IMR-90 (cell line): ENCODE measurements at regions not wholly inside any gene's neighbourhood (a gene's known extent, or its start where the extent isn't known, plus 50 kb on each side); places are given as distances from the start of the nearest gene placed in this dataset.

ENCODE experiments used
- ATAC-seq: fragments of 200-7000 bp; cut with Tn5 transposase; 2 replicates; pipeline ENCODE4 v1.9.1; 2020; ENCODE audit warnings: low read depth, mild to moderate bottlenecking, moderate library complexity
- BruUV-seq: library from RNA; stranded (reverse); fragments of 400-500 nt; replicated peaks from 2 replicates; lab custom pipeline; 2021; lab: Mats Ljungman, UMichigan
- CTCF ChIA-PET: fragments of 300-600 bp; formaldehyde crosslinking; extraction: SDS; loops from one replicate; lab custom pipeline; 2021; ENCODE audit warnings: antibody characterized with exemption; lab: Yijun Ruan, JAX
- POLR2A ChIA-PET: fragments of 300-600 bp; sonication (Branson Sonifier 250); formaldehyde crosslinking; loops from one replicate; lab custom pipeline; 2022; ENCODE audit warnings: antibody characterized with exemption; ENCODE audit not compliant: unreplicated experiment; lab: Charles Lee
- DNase-seq: peaks from one replicate; pipeline ENCODE4 v3.0.0; 2013
- H2AFZ ChIP-seq: replicated peaks from 2 replicates; pipeline ENCODE3; 2013; ENCODE audit warnings: low read length, mild to moderate bottlenecking; ENCODE audit not compliant: poor library complexity
- H2AK5ac ChIP-seq: 2 replicates; pipeline ENCODE4 v1.6.1; 2013; ENCODE audit warnings: low read depth, low read length, inconsistent platforms
- H2AK9ac ChIP-seq: replicated peaks from 2 replicates; pipeline ENCODE3; 2013; ENCODE audit warnings: mild to moderate bottlenecking, low read depth, low read length, moderate library complexity; ENCODE audit not compliant: poor library complexity
- H2BK120ac ChIP-seq: 2 replicates; pipeline ENCODE4 v1.6.1; 2013; ENCODE audit warnings: low read depth, low read length, inconsistent platforms
- H2BK15ac ChIP-seq: 3 replicates; pipeline ENCODE4 v1.6.1; 2013; ENCODE audit warnings: low read depth, low read length, inconsistent platforms
- H2BK20ac ChIP-seq: 2 replicates; pipeline ENCODE4 v1.6.1; 2013; ENCODE audit warnings: low read depth, mild to moderate bottlenecking, inconsistent platforms, low read length, moderate library complexity
- H2BK5ac ChIP-seq: 2 replicates; pipeline ENCODE4 v1.6.1; 2013; ENCODE audit warnings: mild to moderate bottlenecking, low read depth, low read length, inconsistent platforms; ENCODE audit not compliant: poor library complexity, severe bottlenecking
- H3K14ac ChIP-seq: replicated peaks from 2 replicates; pipeline ENCODE4 v1.6.1; 2013; ENCODE audit warnings: low read depth, low read length, inconsistent platforms
- H3K18ac ChIP-seq: 2 replicates; pipeline ENCODE4 v1.6.1; 2013; ENCODE audit warnings: low read depth, low read length, control low read depth
- H3K23ac ChIP-seq: 2 replicates; pipeline ENCODE4 v1.6.1; 2013; ENCODE audit warnings: low read depth, low read length, inconsistent platforms
- H3K27ac ChIP-seq: 2 replicates; pipeline ENCODE4 v1.5.1; 2013; ENCODE audit warnings: mild to moderate bottlenecking, control low read depth, low read length; ENCODE audit not compliant: insufficient read depth
- H3K27me3 ChIP-seq: 2 replicates; pipeline ENCODE4 v1.6.1; 2013; ENCODE audit warnings: low read length; ENCODE audit not compliant: control insufficient read depth, insufficient read depth
- H3K36me3 ChIP-seq: 2 replicates; pipeline ENCODE4 v1.6.1; 2013; ENCODE audit warnings: low read length, mixed read lengths; ENCODE audit not compliant: control insufficient read depth, insufficient read depth
- H3K4ac ChIP-seq: 2 replicates; pipeline ENCODE4 v1.6.1; 2013; ENCODE audit warnings: low read depth, low read length, inconsistent platforms
- H3K4me1 ChIP-seq: 2 replicates; pipeline ENCODE4 v1.6.1; 2013; ENCODE audit warnings: low read length, mixed read lengths; ENCODE audit not compliant: control insufficient read depth, insufficient read depth
- H3K4me2 ChIP-seq: 2 replicates; pipeline ENCODE4 v1.6.1; 2013; ENCODE audit warnings: low read depth, mild to moderate bottlenecking, control low read depth, low read length, moderate library complexity
- H3K4me3 ChIP-seq: 2 replicates; pipeline ENCODE4 v1.5.1; 2013; ENCODE audit warnings: low read depth, mild to moderate bottlenecking, control low read depth, low read length, moderate library complexity; ENCODE audit not compliant: insufficient read depth
- H3K56ac ChIP-seq: 2 replicates; pipeline ENCODE4 v1.6.1; 2013; ENCODE audit warnings: low read length, inconsistent platforms; ENCODE audit not compliant: insufficient read depth; ENCODE audit errors: extremely low read depth
- H3K79me1 ChIP-seq, 2 experiments: 2 replicates each; pipeline ENCODE4 v1.6.1; 2013; ENCODE audit warnings: low read length in 2 of 2, inconsistent platforms in 1 of 2, low read depth in 1 of 2
- H3K9ac ChIP-seq: 2 replicates; pipeline ENCODE4 v1.6.1; 2013; ENCODE audit warnings: low read depth, low read length, control low read depth
- H3K9me1 ChIP-seq: 2 replicates; pipeline ENCODE4 v1.6.1; 2013; ENCODE audit warnings: low read length, inconsistent platforms; ENCODE audit not compliant: insufficient read depth
- H3K9me3 ChIP-seq: 2 replicates; pipeline ENCODE4 v1.6.1; 2013; ENCODE audit warnings: low read length; ENCODE audit not compliant: control insufficient read depth, insufficient read depth
- H4K20me1 ChIP-seq: 2 replicates; pipeline ENCODE4 v1.6.1; 2013; ENCODE audit warnings: low read length, inconsistent platforms; ENCODE audit not compliant: insufficient read depth
- H4K5ac ChIP-seq: 2 replicates; pipeline ENCODE4 v1.6.1; 2013; ENCODE audit warnings: mild to moderate bottlenecking, low read depth, low read length, control low read depth
- H4K8ac ChIP-seq, 2 experiments: 2 replicates each; pipeline ENCODE4 v1.6.1; 2013; ENCODE audit warnings: low read depth in 2 of 2, low read length in 2 of 2, control low read depth in 1 of 2, inconsistent platforms in 1 of 2
- H4K91ac ChIP-seq: 2 replicates; pipeline ENCODE4 v1.6.1; 2013; ENCODE audit warnings: low read depth, low read length, inconsistent platforms; ENCODE audit not compliant: insufficient read depth
- CEBPB ChIP-seq: IDR thresholded peaks from 2 replicates; pipeline ENCODE4 v1.6.1; 2012; ENCODE audit warnings: low read depth, low read length, improper control_type of control experiment
- MXI1 ChIP-seq: IDR thresholded peaks from 2 replicates; pipeline ENCODE4 v1.6.1; 2012; ENCODE audit warnings: low read depth, mild to moderate bottlenecking, low read length, moderate library complexity, borderline replicate concordance
- NFE2L2 ChIP-seq: fragments of 150-350 bp; IDR thresholded peaks from 2 replicates; pipeline ENCODE4 v1.6.1; 2016; ENCODE audit warnings: low read depth, mild to moderate bottlenecking, low read length
- SMC3 ChIP-seq: fragments of 150-350 bp; IDR thresholded peaks from 2 replicates; pipeline ENCODE4 v1.6.1; 2016; ENCODE audit warnings: low read depth, mild to moderate bottlenecking, antibody characterized with exemption, low read length, moderate library complexity
- WGBS, 2 experiments: methylation state at CpG; one replicate each; pipeline versions ENCODE4 v1.1.5 to v1.1.7; 2013; ENCODE audit warnings: missing lambda C conversion rate in 2 of 2; ENCODE audit not compliant: insufficient read length in 1 of 2; ENCODE audit errors: extremely low coverage in 2 of 2; 5-methylcytosine and 5-hydroxymethylcytosine counted together
- dilution Hi-C: fragments of 300-500 bp; cut with HindIII; formaldehyde crosslinking; loops from one replicate; pipeline ENCODE4 v1.14.3; 2018; ENCODE audit warnings: low sequenced_read_pairs; ENCODE audit not compliant: unreplicated experiment
- in situ Hi-C: fragments of 300-500 bp; cut with MboI; formaldehyde crosslinking; loops from 3 replicates; pipeline ENCODE4 v1.14.3; 2019; ENCODE audit warnings: low sequenced_read_pairs, inconsistent platforms, mixed read lengths
- intact Hi-C: fragments of 100-400 bp; cut with micrococcal nuclease; formaldehyde crosslinking; loops from 2 replicates; pipeline ENCODE4 v1.10.0; 2022

- no peak for TF ChIP-seq NFE2L2
- no peak for TF ChIP-seq MXI1
- TF ChIP-seq CEBPB, result no peak
- no peak for TF ChIP-seq SMC3
- dilution Hi-C loops (no loop called here), in situ Hi-C loops (no loop called here), intact Hi-C loops (no loop called here)
- Histone ChIP-seq H3K18ac (no peak overlapping the region), H4K8ac (no peak overlapping the region), H3K23ac (no peak overlapping the region), H2AK9ac (no peak overlapping the region), H3K79me1 (no peaks in the 10 kb centered on the region), H3K27ac (no peak overlapping the region), H2BK15ac (no peak overlapping the region), H3K14ac (no peak overlapping the region), H3K9ac (no peak overlapping the region), H2AFZ (no peak overlapping the region), H3K4me3 (no peak overlapping the region), H3K27me3 (no peaks in the 10 kb centered on the region), H3K4me2 (no peak overlapping the region), H2BK20ac (no peak overlapping the region), H2BK120ac (no peak overlapping the region), H3K4me1 (peaks cover 13% of the 10 kb centered on the region), H4K91ac (no peak overlapping the region), H2AK5ac (no peak overlapping the region), H3K36me3 (no peaks in the 10 kb centered on the region), H3K56ac (no peak overlapping the region), H4K20me1 (no peaks in the 10 kb centered on the region), H3K4ac (no peak overlapping the region), H2BK5ac (no peak overlapping the region), H3K9me1 (peaks cover 5% of the 10 kb centered on the region; the same call in 1 of the 2 replicates), H3K9me3 (no peaks in the 10 kb centered on the region), H4K5ac (no peak overlapping the region)
- no TSS peak for BruUV-seq
- ATAC-seq (no peak), DNase-seq (no peak)
- WGBS, 2 experiments, result no CpG with 5 or more reads among the region's 4 CpGs
- CTCF ChIA-PET, result no interaction called here
- POLR2A ChIA-PET, result no interaction called here
Measured at GRCh38 chr6:11855743-11856142, 77.1 kb upstream of the ADTRP start.
